ENCODE measurements at regions not wholly inside any gene's neighbourhood (a gene's known extent, or its start where the extent isn't known, plus 50 kb on each side); places are given as distances from the start of the nearest gene placed in this dataset.

DNA sequence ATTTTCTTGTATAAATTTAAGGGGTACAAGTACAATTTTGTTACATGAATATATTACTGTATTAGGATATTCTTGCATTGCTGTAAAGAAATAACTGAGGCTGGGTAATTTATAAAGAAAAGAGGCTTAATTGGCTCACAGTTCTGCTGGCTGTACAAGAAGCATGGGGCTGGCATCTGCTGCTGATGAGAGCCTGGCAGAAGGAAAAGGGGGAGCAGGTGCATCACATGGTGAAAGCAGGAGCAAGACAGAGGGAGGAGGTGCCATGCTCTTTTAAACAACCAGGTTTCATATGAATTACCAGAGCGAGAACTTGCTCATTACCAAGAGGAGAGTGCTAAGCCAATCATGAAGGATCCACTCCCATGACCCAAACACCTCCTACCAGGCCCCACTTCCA, 399.5 kb upstream of the RAB6C start:
- TF ChIP-seq CTCF (conservative IDR thresholded peaks at IDR 0.05; ENCODE audit: low read depth, low read length) (no peak), EZH2phosphoT487 (IDR thresholded peaks at IDR 0.05; ENCODE audit: borderline replicate concordance, low read length) (no peak), EZH2 (IDR thresholded peaks at IDR 0.05; ENCODE audit: low read length, unreplicated experiment) (no peak)
